ENCODE measurements at regions not wholly inside any gene's neighbourhood (a gene's known extent, or its start where the extent isn't known, plus 50 kb on each side); places are given as distances from the start of the nearest gene placed in this dataset.

GRCh38 chr16:86363057-86363490 lies 147.3 kb upstream of the FOXF1 start:
- H3K27ac ChIP-seq = no peak overlapping the region
- no peaks in the 10 kb centered on the region for H3K36me3 ChIP-seq
- 51 to 54% methylated on average over 4 of the region's 4 CpGs for WGBS, 2 donors
- TF ChIP-seq, protein P1, sequence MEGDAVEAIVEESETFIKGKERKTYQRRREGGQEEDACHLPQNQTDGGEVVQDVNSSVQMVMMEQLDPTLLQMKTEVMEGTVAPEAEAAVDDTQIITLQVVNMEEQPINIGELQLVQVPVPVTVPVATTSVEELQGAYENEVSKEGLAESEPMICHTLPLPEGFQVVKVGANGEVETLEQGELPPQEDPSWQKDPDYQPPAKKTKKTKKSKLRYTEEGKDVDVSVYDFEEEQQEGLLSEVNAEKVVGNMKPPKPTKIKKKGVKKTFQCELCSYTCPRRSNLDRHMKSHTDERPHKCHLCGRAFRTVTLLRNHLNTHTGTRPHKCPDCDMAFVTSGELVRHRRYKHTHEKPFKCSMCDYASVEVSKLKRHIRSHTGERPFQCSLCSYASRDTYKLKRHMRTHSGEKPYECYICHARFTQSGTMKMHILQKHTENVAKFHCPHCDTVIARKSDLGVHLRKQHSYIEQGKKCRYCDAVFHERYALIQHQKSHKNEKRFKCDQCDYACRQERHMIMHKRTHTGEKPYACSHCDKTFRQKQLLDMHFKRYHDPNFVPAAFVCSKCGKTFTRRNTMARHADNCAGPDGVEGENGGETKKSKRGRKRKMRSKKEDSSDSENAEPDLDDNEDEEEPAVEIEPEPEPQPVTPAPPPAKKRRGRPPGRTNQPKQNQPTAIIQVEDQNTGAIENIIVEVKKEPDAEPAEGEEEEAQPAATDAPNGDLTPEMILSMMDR (IDR thresholded peaks at IDR 0.05) = no peak
- TF ChIP-seq POLR2A (IDR thresholded peaks at IDR 0.05) = no peak
- intact Hi-C loops (cut with DNase I) = no loop called here
- no peak for DNase-seq
- H3K27me3 ChIP-seq = no peaks in the 10 kb centered on the region
- H3K4me1 ChIP-seq = no peaks in the 10 kb centered on the region
- no peaks in the 10 kb centered on the region for H3K9me3 ChIP-seq
- no peak overlapping the region for H3K4me3 ChIP-seq (replicated peaks in 1 of 3)

DNA sequence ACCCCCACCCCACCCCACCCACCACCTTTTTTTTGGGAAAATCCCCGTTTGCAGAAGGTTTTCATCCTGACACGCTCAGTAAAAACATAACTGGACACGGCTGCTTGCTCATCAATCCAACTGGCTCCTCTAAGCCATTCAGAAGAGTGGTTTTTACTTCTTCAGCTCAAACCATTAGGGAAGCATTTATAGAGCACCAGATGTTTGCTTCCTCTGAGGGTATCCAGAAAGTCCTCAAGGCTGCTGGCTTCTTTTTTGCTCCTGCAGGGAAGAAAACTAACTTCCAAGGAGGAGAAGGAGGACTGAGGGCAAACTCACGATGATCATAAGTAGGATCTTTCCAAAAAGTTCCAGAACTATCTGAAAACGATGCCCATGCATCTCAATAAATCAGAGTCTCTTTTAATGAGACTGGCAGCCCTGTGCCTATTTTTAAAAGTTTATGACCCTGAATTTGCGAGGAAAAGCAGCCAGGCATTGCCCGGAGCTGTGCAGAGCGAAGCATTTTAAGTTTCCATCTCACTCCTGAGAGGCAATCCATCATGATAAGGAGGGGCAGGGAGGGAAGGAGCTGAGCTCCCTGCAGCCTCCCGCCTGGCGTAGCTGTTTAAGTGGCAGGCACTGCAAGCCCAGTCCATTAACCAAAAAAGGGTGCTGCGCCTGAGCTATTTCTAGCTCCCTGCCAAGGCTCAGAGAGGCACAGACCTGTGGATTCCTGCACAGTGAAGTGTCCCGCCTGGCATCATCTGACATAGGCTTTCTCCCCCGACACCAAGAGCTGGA lies 146.3 kb upstream of the FOXF1 start:
- TF ChIP-seq POLR2A (IDR thresholded peaks at IDR 0.05) = no peak
- TF ChIP-seq, protein P1 (IDR thresholded peaks at IDR 0.05) = no peak
- H3K9me3 ChIP-seq = no peaks in the 10 kb centered on the region
- no peak for DNase-seq
- 37 to 47% methylated on average over 13 of the region's 13 CpGs for WGBS, 2 donors
- H3K27me3 ChIP-seq = no peaks in the 10 kb centered on the region
- intact Hi-C loops (cut with DNase I) = no loop called here
- H3K27ac ChIP-seq = no peak overlapping the region
- no peaks in the 10 kb centered on the region for H3K4me1 ChIP-seq
- H3K36me3 ChIP-seq = no peaks in the 10 kb centered on the region
- no peak overlapping the region for H3K4me3 ChIP-seq (replicated peaks in 1 of 3)

DNA sequence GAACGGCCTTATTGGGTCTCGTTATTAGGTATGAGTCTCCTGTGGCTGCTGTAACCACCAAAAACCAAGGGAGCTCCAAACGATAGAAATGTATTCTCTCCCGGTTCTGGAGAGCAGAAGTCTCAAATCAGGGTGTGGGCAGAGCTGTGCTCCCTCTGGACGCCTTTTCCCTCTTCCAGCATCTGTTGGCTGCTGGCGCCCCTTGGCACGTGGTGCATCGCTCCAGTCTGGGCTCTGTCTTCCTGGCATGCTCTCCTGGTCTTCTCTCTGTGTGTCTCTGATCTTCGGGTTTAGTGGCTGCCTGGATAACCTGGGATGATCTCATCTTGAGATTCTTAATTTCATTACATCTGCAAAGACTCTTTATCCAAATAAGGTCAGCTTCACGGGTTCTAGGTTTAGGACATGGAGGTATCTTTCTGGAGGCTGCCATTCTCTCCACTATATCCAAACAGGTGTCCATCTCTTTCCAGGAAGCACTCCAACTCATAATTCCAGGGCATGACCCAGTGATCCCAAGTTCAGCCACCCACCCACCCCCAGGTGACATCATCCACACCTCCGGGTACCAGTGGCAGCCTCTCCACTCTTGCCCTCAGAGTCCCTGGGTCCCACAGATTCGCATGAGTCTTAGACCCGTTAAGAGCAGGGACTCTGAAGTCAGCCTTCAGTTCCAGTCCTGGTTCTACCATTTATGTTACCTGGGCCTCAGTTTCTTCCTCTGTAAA lies 145.5 kb upstream of the FOXF1 start:
- Histone ChIP-seq H3K27me3 (no peaks in the 10 kb centered on the region), H3K36me3 (no peaks in the 10 kb centered on the region), H3K9me3 (no peaks in the 10 kb centered on the region), H3K4me3 (replicated peaks in 1 of 3) (no peak overlapping the region), H3K27ac (no peak overlapping the region), H3K4me1 (no peaks in the 10 kb centered on the region)
- DNase-seq = no peak
- 86% methylated on average over 13 of the region's 13 CpGs for WGBS, 2 donors
- intact Hi-C loops (cut with DNase I) = no loop called here
- TF ChIP-seq, protein P1 (IDR thresholded peaks at IDR 0.05) = no peak
- TF ChIP-seq POLR2A (IDR thresholded peaks at IDR 0.05) = no peak

DNA sequence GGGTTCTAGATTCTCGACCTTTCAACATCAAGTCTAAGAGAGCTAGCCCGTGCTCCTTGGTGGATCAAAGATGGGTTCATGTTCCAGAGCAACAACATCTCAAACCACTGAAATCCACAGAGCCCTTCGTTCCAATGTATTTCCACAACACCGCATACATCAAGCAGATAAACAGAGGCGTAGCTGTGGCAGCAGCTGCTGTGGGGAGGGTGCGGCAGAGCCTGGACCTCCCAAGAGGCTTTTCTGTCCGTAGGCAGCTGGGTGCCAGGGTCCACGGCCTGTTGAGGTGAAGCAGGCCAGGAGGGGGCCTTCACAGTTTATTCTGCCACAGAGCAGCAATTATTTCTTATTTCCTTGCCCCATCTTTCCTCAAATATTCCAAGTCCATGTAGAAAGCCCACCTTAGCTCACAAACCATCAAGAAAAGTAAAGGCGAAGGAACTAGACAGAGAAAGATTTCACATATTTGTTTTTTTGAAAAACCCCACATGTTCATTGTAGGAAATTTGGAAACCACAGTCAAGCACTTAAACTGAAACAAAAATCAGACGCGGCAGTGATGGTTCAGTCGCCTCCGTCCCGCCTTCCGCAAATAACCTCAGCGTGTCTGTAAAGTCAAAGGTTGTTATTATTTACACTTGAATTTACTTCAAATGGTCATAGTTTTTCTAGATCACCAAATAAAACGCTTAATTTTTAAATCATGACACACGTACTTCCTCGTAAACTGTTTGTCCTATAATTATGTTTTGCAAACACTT lies 144.6 kb upstream of the FOXF1 start:
- no peak for DNase-seq
- intact Hi-C loops (cut with DNase I) = no loop called here
- H3K27me3 ChIP-seq = no peaks in the 10 kb centered on the region
- 80 to 84% methylated on average over 19 of the region's 19 CpGs for WGBS, 2 donors
- no peak overlapping the region for H3K4me3 ChIP-seq (replicated peaks in 1 of 3)
- H3K27ac ChIP-seq = no peak overlapping the region
- no peaks in the 10 kb centered on the region for H3K9me3 ChIP-seq
- no peaks in the 10 kb centered on the region for H3K36me3 ChIP-seq
- H3K4me1 ChIP-seq = no peaks in the 10 kb centered on the region
- TF ChIP-seq POLR2A (IDR thresholded peaks at IDR 0.05) = no peak
- TF ChIP-seq, protein P1 (IDR thresholded peaks at IDR 0.05) = no peak
